ENCODE measurements at regions not wholly inside any gene's neighbourhood (a gene's known extent, or its start where the extent isn't known, plus 50 kb on each side); places are given as distances from the start of the nearest gene placed in this dataset.
A peak's percentile ranks its signal among the peaks of the same experiment; 100 is the strongest.

- Histone ChIP-seq H3K9me3 (ENCODE audit: control insufficient read depth in 4 of 4, insufficient read depth in 3 of 4, low read length in 3 of 4) (no peaks in the 10 kb centered on the region), H3K4me1 (ENCODE audit: control insufficient read depth in 5 of 5, insufficient read depth in 5 of 5, low read length in 5 of 5) (no peaks in the 10 kb centered on the region), H3K4me3 (no peak overlapping the region), H3K27ac (ENCODE audit: low read depth in 1 of 2, low read length in 1 of 2) (no peak overlapping the region), H3K36me3 (ENCODE audit: control insufficient read depth in 4 of 4, insufficient read depth in 4 of 4, low read length in 4 of 4) (no peaks in the 10 kb centered on the region), H3K27me3 (ENCODE audit: control insufficient read depth in 3 of 3, insufficient read depth in 3 of 3, low read length in 2 of 3) (no peaks in the 10 kb centered on the region), H3K9ac (ENCODE audit: insufficient read depth in 1 of 2, low read length in 2 of 2) (no peak overlapping the region)
- no peak for ATAC-seq (ENCODE audit: insufficient read depth, low FRiP score)
- 72 to 81% methylated on average over 2 of the region's 2 CpGs for WGBS, 2 donors
- no peak for TF ChIP-seq CTCF (IDR thresholded peaks at IDR 0.05; ENCODE audit: control extremely low read depth, extremely low read depth)
- no peak for DNase-seq
These were observed 309.4 kb upstream of the NOCT start for GRCh38 chr4:138706201-138706600.

GRCh38 chr4:138702190-138702824 lies 313.3 kb upstream of the NOCT start:
- no peak overlapping the region for H3K27ac ChIP-seq (ENCODE audit: low read depth in 1 of 2, low read length in 1 of 2)
- peaks cover 0 to 10% (median 0%) of the 10 kb centered on the region in 5 donors for H3K4me1 ChIP-seq (ENCODE audit: control insufficient read depth in 5 of 5, insufficient read depth in 5 of 5, low read length in 5 of 5)
- WGBS, 2 donors: 67 to 77% methylated on average over 3 of the region's 3 CpGs
- no peak for DNase-seq
- H3K9ac ChIP-seq (ENCODE audit: insufficient read depth in 1 of 2, low read length in 2 of 2): no peak overlapping the region
- no peak for ATAC-seq (ENCODE audit: insufficient read depth, low FRiP score)
- no peak for TF ChIP-seq CTCF (IDR thresholded peaks at IDR 0.05; ENCODE audit: control extremely low read depth, extremely low read depth)
- H3K9me3 ChIP-seq (ENCODE audit: control insufficient read depth in 4 of 4, insufficient read depth in 3 of 4, low read length in 3 of 4): no peaks in the 10 kb centered on the region
- H3K4me3 ChIP-seq: no peak overlapping the region
- no peaks in the 10 kb centered on the region for H3K27me3 ChIP-seq (ENCODE audit: control insufficient read depth in 3 of 3, insufficient read depth in 3 of 3, low read length in 2 of 3)
- H3K36me3 ChIP-seq (ENCODE audit: control insufficient read depth in 4 of 4, insufficient read depth in 4 of 4, low read length in 4 of 4): no peaks in the 10 kb centered on the region

- ATAC-seq (ENCODE audit: insufficient read depth, low FRiP score): no peak
- Histone ChIP-seq H3K4me1 (ENCODE audit: control insufficient read depth in 5 of 5, insufficient read depth in 5 of 5, low read length in 5 of 5) (peaks cover 0 to 18% (median 0%) of the 10 kb centered on the region in 5 donors), H3K4me3 (no peak overlapping the region), H3K27ac (ENCODE audit: low read depth in 1 of 2, low read length in 1 of 2) (no peak overlapping the region), H3K9me3 (ENCODE audit: control insufficient read depth in 4 of 4, insufficient read depth in 3 of 4, low read length in 3 of 4) (no peaks in the 10 kb centered on the region), H3K27me3 (ENCODE audit: control insufficient read depth in 3 of 3, insufficient read depth in 3 of 3, low read length in 2 of 3) (no peaks in the 10 kb centered on the region), H3K9ac (ENCODE audit: insufficient read depth in 1 of 2, low read length in 2 of 2) (no peak overlapping the region), H3K36me3 (ENCODE audit: control insufficient read depth in 4 of 4, insufficient read depth in 4 of 4, low read length in 4 of 4) (no peaks in the 10 kb centered on the region)
- no peak for TF ChIP-seq CTCF (IDR thresholded peaks at IDR 0.05; ENCODE audit: control extremely low read depth, extremely low read depth)
- DNase-seq: no peak
- 49 to 79% methylated on average over 3 of the region's 3 CpGs for WGBS, 2 donors
These were observed 316.9 kb upstream of the NOCT start for GRCh38 chr4:138698641-138699040.

GRCh38 chr4:138697851-138698250 lies 317.7 kb upstream of the NOCT start:
- ATAC-seq (ENCODE audit: insufficient read depth, low FRiP score) (no peak), DNase-seq (peak; percentile 51 to 83 (median 83))
- H3K4me1 ChIP-seq (ENCODE audit: control insufficient read depth in 5 of 5, insufficient read depth in 5 of 5, low read length in 5 of 5): peaks cover 0 to 21% (median 0%) of the 10 kb centered on the region in 5 donors
- no peaks in the 10 kb centered on the region for H3K27me3 ChIP-seq (ENCODE audit: control insufficient read depth in 3 of 3, insufficient read depth in 3 of 3, low read length in 2 of 3)
- no peak overlapping the region for H3K27ac ChIP-seq (ENCODE audit: low read depth in 1 of 2, low read length in 1 of 2)
- H3K36me3 ChIP-seq (ENCODE audit: control insufficient read depth in 4 of 4, insufficient read depth in 4 of 4, low read length in 4 of 4): no peaks in the 10 kb centered on the region
- WGBS, 2 donors: 78 to 88% methylated on average over 1 of the region's 1 CpG
- H3K9me3 ChIP-seq (ENCODE audit: control insufficient read depth in 4 of 4, insufficient read depth in 3 of 4, low read length in 3 of 4): no peaks in the 10 kb centered on the region
- no peak overlapping the region for H3K9ac ChIP-seq (ENCODE audit: insufficient read depth in 1 of 2, low read length in 2 of 2)
- TF ChIP-seq CTCF (IDR thresholded peaks at IDR 0.05; ENCODE audit: control extremely low read depth, extremely low read depth): no peak
- H3K4me3 ChIP-seq: no peak overlapping the region
